ENCODE measurements at regions not wholly inside any gene's neighbourhood (a gene's known extent, or its start where the extent isn't known, plus 50 kb on each side); places are given as distances from the start of the nearest gene placed in this dataset.
"Not testable (repeated sequence)": the region's sequence is repeated elsewhere in the genome, so short reads cannot be mapped to it uniquely, and the experiment has no call there.

DNA sequence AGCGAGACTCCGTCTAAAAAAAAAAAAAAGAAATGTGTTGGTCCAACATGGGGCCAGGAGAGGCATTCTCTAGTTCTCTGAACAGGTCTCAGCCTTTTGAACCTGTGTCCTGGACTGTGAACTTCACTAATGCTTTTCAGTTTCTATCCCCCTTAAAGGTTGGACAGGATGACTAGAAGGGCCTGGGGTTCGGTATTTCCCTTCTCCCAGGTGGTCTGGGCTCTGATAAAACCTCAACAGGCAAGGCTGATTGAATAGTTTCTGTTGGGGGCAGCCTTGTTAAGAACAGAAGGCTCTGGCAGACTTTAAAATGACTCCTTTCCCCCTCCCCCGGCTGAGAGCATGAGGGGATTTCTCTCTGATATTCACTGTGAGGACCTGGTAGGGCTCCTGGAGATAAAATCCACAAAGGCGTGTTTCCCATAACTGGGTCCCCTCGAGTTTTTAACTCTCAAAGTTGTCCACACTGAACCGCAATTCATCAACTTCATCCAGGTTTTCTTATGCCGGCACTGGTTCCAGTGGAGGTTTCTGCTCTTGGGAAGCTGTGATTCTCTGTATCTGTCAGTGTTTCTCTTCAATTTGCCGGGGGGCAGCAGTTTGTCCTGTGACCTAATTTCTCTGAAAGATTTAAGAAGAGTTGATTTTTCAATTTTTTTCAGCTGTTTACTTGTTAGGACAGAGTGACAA, 91.3 kb downstream of the METRNL start:
- Mint-ChIP-seq H3K9me3 (no peaks in the 10 kb centered on the region), H3K4me1 (ENCODE audit: low read depth) (no peaks in the 10 kb centered on the region), H3K36me3 (ENCODE audit: insufficient read depth in 2 of 2) (peaks cover 2 to 5% of the 10 kb centered on the region in 2 donors), H3K27me3 (ENCODE audit: low read depth) (peaks cover 32% of the 10 kb centered on the region), H3K4me3 (no peak overlapping the region), H3K27ac (no peak overlapping the region)
- no peak for ATAC-seq (replicated peaks in 1 of 2)
- no peak for DNase-seq

- Mint-ChIP-seq H3K36me3 (ENCODE audit: insufficient read depth in 2 of 2) (peaks cover 2 to 5% of the 10 kb centered on the region in 2 donors), H3K4me1 (ENCODE audit: low read depth) (no peaks in the 10 kb centered on the region), H3K4me3 (no peak overlapping the region), H3K27me3 (ENCODE audit: low read depth) (peaks cover 29% of the 10 kb centered on the region), H3K9me3 (no peaks in the 10 kb centered on the region), H3K27ac (no peak overlapping the region)
- no peak for DNase-seq
- ATAC-seq (replicated peaks in 1 of 2), result no peak
Measured at GRCh38 chr17:83171661-83172060, 92.3 kb downstream of the METRNL start.

DNA sequence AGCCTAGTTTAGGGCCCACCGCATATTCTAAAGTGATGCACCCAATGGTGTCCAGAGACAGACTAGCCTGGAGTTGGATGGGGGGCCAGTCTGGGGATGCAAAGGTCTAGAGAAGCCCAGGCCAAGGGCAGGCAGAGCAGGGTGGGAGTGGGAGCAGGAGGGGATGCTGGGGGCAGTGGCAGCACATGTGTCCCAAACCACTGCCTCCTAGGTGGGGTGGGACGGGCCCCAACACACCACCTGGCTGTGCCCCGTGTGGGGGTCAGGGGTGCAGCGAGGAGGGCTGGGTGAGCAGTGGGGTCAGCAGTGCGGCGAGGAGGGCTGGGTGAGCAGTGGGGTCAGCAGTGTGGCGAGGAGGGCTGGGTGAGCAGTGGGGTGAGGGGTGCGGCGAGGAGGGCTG, 92.7 kb downstream of the METRNL start:
- DNase-seq; H3K9me3 Mint-ChIP-seq; H3K4me1 Mint-ChIP-seq (ENCODE audit: low read depth); H3K4me3 Mint-ChIP-seq; H3K27ac Mint-ChIP-seq; H3K36me3 Mint-ChIP-seq (ENCODE audit: insufficient read depth in 2 of 2); ATAC-seq (replicated peaks in 1 of 2): not testable (repeated sequence)
- H3K27me3 Mint-ChIP-seq (ENCODE audit: low read depth), result peaks cover 25% of the 10 kb centered on the region

GRCh38 chr17:83172646-83173045, 93.2 kb downstream of the METRNL start:
- not testable (repeated sequence) for ATAC-seq (replicated peaks in 1 of 2); H3K27ac Mint-ChIP-seq; H3K9me3 Mint-ChIP-seq; H3K4me3 Mint-ChIP-seq; DNase-seq; H3K4me1 Mint-ChIP-seq (ENCODE audit: low read depth); H3K36me3 Mint-ChIP-seq (ENCODE audit: insufficient read depth in 2 of 2)
- peaks cover 20% of the 10 kb centered on the region for H3K27me3 Mint-ChIP-seq (ENCODE audit: low read depth)

- ATAC-seq (replicated peaks in 1 of 2); H3K4me1 Mint-ChIP-seq (ENCODE audit: low read depth); DNase-seq; H3K9me3 Mint-ChIP-seq; H3K4me3 Mint-ChIP-seq; H3K27ac Mint-ChIP-seq; H3K36me3 Mint-ChIP-seq (ENCODE audit: insufficient read depth in 2 of 2): not testable (repeated sequence)
- peaks cover 20% of the 10 kb centered on the region for H3K27me3 Mint-ChIP-seq (ENCODE audit: low read depth)
Measured at GRCh38 chr17:83173180-83173913, 93.9 kb downstream of the METRNL start.

- H3K4me1 Mint-ChIP-seq (ENCODE audit: low read depth), result no peaks in the 10 kb centered on the region
- no peak for DNase-seq
- H3K9me3 Mint-ChIP-seq, result no peaks in the 10 kb centered on the region
- no peak overlapping the region for H3K4me3 Mint-ChIP-seq
- no peak overlapping the region for H3K27ac Mint-ChIP-seq
- peaks cover 0 to 3% of the 10 kb centered on the region in 2 donors for H3K36me3 Mint-ChIP-seq (ENCODE audit: insufficient read depth in 2 of 2)
- peaks cover 20% of the 10 kb centered on the region for H3K27me3 Mint-ChIP-seq (ENCODE audit: low read depth)
- ATAC-seq (replicated peaks in 1 of 2), result no peak
Measured at GRCh38 chr17:83173914-83174361, 94.5 kb downstream of the METRNL start.

GRCh38 chr17:83174362-83175118, 95.1 kb downstream of the METRNL start:
- H3K36me3 Mint-ChIP-seq (ENCODE audit: insufficient read depth in 2 of 2), result peaks cover 0 to 3% of the 10 kb centered on the region in 2 donors
- no peak overlapping the region for H3K27ac Mint-ChIP-seq
- no peaks in the 10 kb centered on the region for H3K4me1 Mint-ChIP-seq (ENCODE audit: low read depth)
- DNase-seq (no peak), ATAC-seq (replicated peaks in 1 of 2) (no peak)
- no peak overlapping the region for H3K4me3 Mint-ChIP-seq
- H3K27me3 Mint-ChIP-seq (ENCODE audit: low read depth), result peaks cover 16% of the 10 kb centered on the region
- H3K9me3 Mint-ChIP-seq, result no peaks in the 10 kb centered on the region

DNA sequence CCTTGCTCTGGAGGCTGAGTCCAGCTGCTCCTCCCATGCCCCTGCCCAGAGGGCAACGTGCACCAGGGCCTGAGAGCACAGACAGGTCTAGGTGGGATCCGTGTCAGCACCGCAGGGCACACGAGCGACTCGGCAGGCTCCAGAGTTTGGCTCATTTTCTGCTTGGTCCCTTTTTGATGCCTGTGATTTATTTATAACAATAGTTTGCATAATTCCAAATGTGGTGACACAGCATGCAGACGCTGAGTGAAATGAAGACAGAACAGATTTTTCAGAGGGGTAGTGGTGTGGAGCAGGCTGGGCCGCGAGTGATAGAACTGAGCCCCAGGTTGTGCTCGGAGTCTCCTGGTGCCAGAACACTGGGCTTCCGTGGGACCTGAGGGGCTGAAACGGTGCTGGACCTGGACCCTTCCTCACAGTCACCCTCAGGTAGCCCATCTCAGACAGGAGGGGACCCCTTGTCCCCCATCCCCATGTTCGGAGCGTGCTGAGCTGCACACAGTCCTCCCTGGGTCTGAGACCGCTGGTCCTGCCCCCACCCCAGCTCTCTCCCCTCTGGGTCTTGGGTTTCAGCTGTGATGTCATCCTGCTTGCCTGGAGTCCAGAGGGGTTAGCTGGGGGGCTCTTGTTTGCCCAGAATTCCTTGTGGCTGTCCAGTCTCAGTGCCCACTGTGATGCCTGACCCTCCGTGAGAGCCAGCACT, 95.9 kb downstream of the METRNL start:
- DNase-seq (no peak), ATAC-seq (replicated peaks in 1 of 2) (no peak)
- Mint-ChIP-seq H3K9me3 (no peaks in the 10 kb centered on the region), H3K27me3 (ENCODE audit: low read depth) (peaks cover 8% of the 10 kb centered on the region), H3K36me3 (ENCODE audit: insufficient read depth in 2 of 2) (no peaks in the 10 kb centered on the region), H3K27ac (no peak overlapping the region), H3K4me3 (no peak overlapping the region), H3K4me1 (ENCODE audit: low read depth) (no peaks in the 10 kb centered on the region)

GRCh38 chr17:83175822-83176622, 96.6 kb downstream of the METRNL start:
- ATAC-seq (replicated peaks in 1 of 2), result no peak

DNA sequence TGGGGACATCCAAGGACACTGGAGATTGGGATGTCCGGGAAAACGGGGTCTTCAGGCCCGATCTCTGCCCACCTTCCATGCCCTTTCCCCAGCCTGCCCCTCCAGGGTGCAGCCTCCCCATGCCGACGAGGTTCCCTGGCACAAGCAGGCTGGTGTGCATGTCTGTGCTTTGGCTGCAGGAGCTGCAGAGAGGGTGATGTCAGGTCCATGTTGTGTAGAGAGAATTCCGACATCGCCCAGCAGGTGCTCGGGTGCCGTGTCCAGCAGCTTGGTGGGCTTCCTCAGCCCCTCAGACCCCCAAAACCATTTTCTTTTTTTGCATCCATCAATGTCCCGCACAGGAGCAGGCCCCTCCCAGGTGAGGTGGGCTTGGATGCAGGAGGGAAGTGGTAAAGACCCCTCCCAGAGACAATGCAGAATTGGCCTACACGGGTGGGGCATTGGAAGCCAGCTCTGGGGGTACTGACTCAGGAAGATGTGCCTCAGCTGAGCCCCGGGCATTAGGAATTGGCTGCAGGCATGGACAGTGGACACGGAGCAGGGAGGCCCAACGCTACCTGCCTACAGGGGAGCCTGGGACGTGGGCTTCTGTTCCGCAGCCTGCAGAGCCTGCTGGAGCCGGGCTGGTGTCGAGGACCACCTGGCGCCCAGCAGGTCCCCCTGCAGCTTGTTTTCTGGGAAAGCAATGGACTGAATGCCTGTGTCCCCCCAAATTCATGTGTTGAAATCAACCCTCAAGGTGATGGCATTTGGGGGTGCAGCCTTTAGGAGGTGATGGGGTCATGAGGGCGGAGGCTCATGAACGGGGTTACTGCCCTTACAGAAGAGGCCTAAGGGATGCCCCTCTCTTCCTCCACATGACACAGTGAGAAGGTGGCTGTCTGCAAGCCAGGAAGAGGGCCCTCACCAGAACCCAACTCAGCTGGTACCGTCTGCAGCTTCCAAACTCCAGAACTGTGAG, 97.5 kb downstream of the METRNL start:
- no peaks in the 10 kb centered on the region for H3K27me3 Mint-ChIP-seq (ENCODE audit: low read depth)
- ATAC-seq (replicated peaks in 1 of 2) (no peak), DNase-seq (no peak)
- H3K4me1 Mint-ChIP-seq (ENCODE audit: low read depth), result no peaks in the 10 kb centered on the region
- no peaks in the 10 kb centered on the region for H3K9me3 Mint-ChIP-seq
- no peak overlapping the region for H3K4me3 Mint-ChIP-seq
- no peaks in the 10 kb centered on the region for H3K36me3 Mint-ChIP-seq (ENCODE audit: insufficient read depth in 2 of 2)
- H3K27ac Mint-ChIP-seq, result no peak overlapping the region

More at GRCh38 chr17:83175822-83176622, 96.6 kb downstream of the METRNL start:
- no peaks in the 10 kb centered on the region for H3K9me3 Mint-ChIP-seq
- no peaks in the 10 kb centered on the region for H3K36me3 Mint-ChIP-seq (ENCODE audit: insufficient read depth in 2 of 2)
- no peak overlapping the region for H3K27ac Mint-ChIP-seq
- DNase-seq, result no peak
- H3K4me1 Mint-ChIP-seq (ENCODE audit: low read depth), result no peaks in the 10 kb centered on the region
- peaks cover 6% of the 10 kb centered on the region for H3K27me3 Mint-ChIP-seq (ENCODE audit: low read depth)
- no peak overlapping the region for H3K4me3 Mint-ChIP-seq

GRCh38 chr17:83177611-83178532, 98.5 kb downstream of the METRNL start:
- Mint-ChIP-seq H3K9me3 (no peaks in the 10 kb centered on the region), H3K4me3 (no peak overlapping the region), H3K4me1 (ENCODE audit: low read depth) (no peaks in the 10 kb centered on the region), H3K27me3 (ENCODE audit: low read depth) (no peaks in the 10 kb centered on the region), H3K36me3 (ENCODE audit: insufficient read depth in 2 of 2) (no peaks in the 10 kb centered on the region), H3K27ac (no peak overlapping the region)
- no peak for ATAC-seq (replicated peaks in 1 of 2)
- no peak for DNase-seq

All from activated T-cell treated with anti-CD3 and anti-CD28 coated beads, Interleukin-2, amount 50 U/mL, for 72 hours (primary cell).